NCI-H2081 (cell line): ENCODE measurements at regions not wholly inside any gene's neighbourhood (a gene's known extent, or its start where the extent isn't known, plus 50 kb on each side); places are given as distances from the start of the nearest gene placed in this dataset.
"Not testable (repeated sequence)": the region's sequence is repeated elsewhere in the genome, so short reads cannot be mapped to it uniquely, and the experiment has no call there.

Experiments
- DNase-seq, 2 experiments: peaks; one replicate each; lab custom pipeline; 2025; lab: John Stamatoyannopoulos, UW

GRCh38 chr20:1754306-1754705 is 96.7 kb upstream of the SIRPG start:
- DNase-seq, result no peak

GRCh38 chr20:1752045-1752444 is 94.5 kb upstream of the SIRPG start:
- no peak for DNase-seq

GRCh38 chr20:1748777-1749176 is 91.2 kb upstream of the SIRPG start:
- DNase-seq, result no peak

- no peak for DNase-seq
These were observed 90.5 kb upstream of the SIRPG start for GRCh38 chr20:1747953-1748577.

- DNase-seq, result not testable (repeated sequence)
These were observed 84.5 kb upstream of the SIRPG start for GRCh38 chr20:1742049-1742434.

- DNase-seq, result no peak
These were observed 83.9 kb upstream of the SIRPG start for GRCh38 chr20:1741309-1742048.

- no peak for DNase-seq
These were observed 79.6 kb upstream of the SIRPG start for GRCh38 chr20:1737134-1737533.

GRCh38 chr20:1735417-1736089 is 78.0 kb upstream of the SIRPG start:
- no peak for DNase-seq

- no peak for DNase-seq
These were observed 76.8 kb upstream of the SIRPG start for GRCh38 chr20:1734269-1734858.

GRCh38 chr20:1731828-1732375 is 74.3 kb upstream of the SIRPG start:
- not testable (repeated sequence) for DNase-seq

- not testable (repeated sequence) for DNase-seq
These were observed 73.6 kb upstream of the SIRPG start for GRCh38 chr20:1730981-1731711.

- DNase-seq, result not testable (repeated sequence)
These were observed 69.7 kb upstream of the SIRPG start for GRCh38 chr20:1727303-1727702.

GRCh38 chr20:1724901-1725300 is 67.3 kb upstream of the SIRPG start:
- DNase-seq, result no peak

GRCh38 chr20:1722513-1723050 is 65.0 kb upstream of the SIRPG start:
- no peak for DNase-seq

GRCh38 chr20:1721687-1722512 is 64.3 kb upstream of the SIRPG start:
- no peak for DNase-seq

- DNase-seq, result no peak
These were observed 63.4 kb upstream of the SIRPG start for GRCh38 chr20:1720845-1721475.

- DNase-seq, result no peak
These were observed 62.6 kb upstream of the SIRPG start for GRCh38 chr20:1720226-1720625.

- DNase-seq, result no peak
These were observed 61.2 kb upstream of the SIRPG start for GRCh38 chr20:1718604-1719384.
